Liver (tissue), 3 donors: ENCODE measurements at regions not wholly inside any gene's neighbourhood (a gene's known extent, or its start where the extent isn't known, plus 50 kb on each side); places are given as distances from the start of the nearest gene placed in this dataset.

Experiments used
- CTCF ChIP-seq: fragments of 150-350 bp; IDR thresholded peaks from 2 replicates; pipeline ENCODE4 v1.5.1; 2017; ENCODE audit warnings: improper control_type of control experiment, low read depth, low read length; ENCODE audit not compliant: missing input control
- EGR1 ChIP-seq, 2 donors: IDR thresholded peaks; 2 replicates each; pipeline ENCODE4 v1.6.1; 2016 to 2018; ENCODE audit warnings: antibody characterized with exemption in 2 of 2, low read depth in 2 of 2
- HNF4G ChIP-seq: IDR thresholded peaks from 2 replicates; pipeline ENCODE4 v1.6.1; 2016; ENCODE audit warnings: antibody characterized with exemption
- JUND ChIP-seq, 2 donors: IDR thresholded peaks; 2 replicates each; pipeline ENCODE4 v1.6.1; 2016; ENCODE audit warnings: antibody characterized with exemption in 2 of 2
- RAD21 ChIP-seq, 2 donors: IDR thresholded peaks; 2 replicates each; pipeline ENCODE4 v1.6.1; 2016; ENCODE audit warnings: antibody characterized with exemption in 2 of 2, mild to moderate bottlenecking in 2 of 2
- TAF1 ChIP-seq: conservative IDR thresholded peaks from 2 replicates; pipeline ENCODE4 v1.6.1; 2016; ENCODE audit warnings: antibody characterized with exemption, mild to moderate bottlenecking
- donor health status: healthy.
- donor health status: healthy.

- TF ChIP-seq CTCF (no peak), EGR1 (IDR thresholded peaks at IDR 0.05; ENCODE audit: low read depth in 2 of 2) (no peak), RAD21 (IDR thresholded peaks at IDR 0.05) (no peak), TAF1 (no peak), HNF4G (no peak), JUND (IDR thresholded peaks at IDR 0.05) (no peak)
Observed at GRCh38 chr3:69563981-69564380, 175.3 kb upstream of the MITF start.
